ENCODE measurements at regions not wholly inside any gene's neighbourhood (a gene's known extent, or its start where the extent isn't known, plus 50 kb on each side); places are given as distances from the start of the nearest gene placed in this dataset.

- in situ Hi-C loops (cut with MboI; ENCODE audit: low sequenced_read_pairs, unreplicated experiment) = no loop called here
- no peak for DNase-seq (ENCODE audit: low spot score)
- TF ChIP-seq CTCF (IDR thresholded peaks at IDR 0.05; ENCODE audit: borderline replicate concordance, control extremely low read depth, extremely low read depth, insufficient read depth, missing control alignments) = no peak
Measured at GRCh38 chr12:114263056-114263805, 142.7 kb downstream of the TBX5 start.

GRCh38 chr12:114257687-114258086 is 148.3 kb downstream of the TBX5 start:
- no peak for TF ChIP-seq CTCF (IDR thresholded peaks at IDR 0.05; ENCODE audit: borderline replicate concordance, control extremely low read depth, extremely low read depth, insufficient read depth, missing control alignments)
- in situ Hi-C loops (cut with MboI; ENCODE audit: low sequenced_read_pairs, unreplicated experiment) = no loop called here
- no peak for DNase-seq (ENCODE audit: low spot score)

- TF ChIP-seq CTCF (IDR thresholded peaks at IDR 0.05; ENCODE audit: borderline replicate concordance, control extremely low read depth, extremely low read depth, insufficient read depth, missing control alignments) = no peak
- in situ Hi-C loops (cut with MboI; ENCODE audit: low sequenced_read_pairs, unreplicated experiment) = no loop called here
- DNase-seq (ENCODE audit: low spot score) = no peak
Measured at GRCh38 chr12:114254998-114255397, 150.9 kb downstream of the TBX5 start.

GRCh38 chr12:114253976-114254778 is 151.8 kb downstream of the TBX5 start:
- no peak for TF ChIP-seq CTCF (IDR thresholded peaks at IDR 0.05; ENCODE audit: borderline replicate concordance, control extremely low read depth, extremely low read depth, insufficient read depth, missing control alignments)
- in situ Hi-C loops (cut with MboI; ENCODE audit: low sequenced_read_pairs, unreplicated experiment) = no loop called here
- no peak for DNase-seq (ENCODE audit: low spot score)

- in situ Hi-C loops (cut with MboI; ENCODE audit: low sequenced_read_pairs, unreplicated experiment) = no loop called here
- no peak for DNase-seq (ENCODE audit: low spot score)
Measured at GRCh38 chr12:114248527-114248926, 157.4 kb downstream of the TBX5 start.

GRCh38 chr12:114245555-114245954 is 160.4 kb downstream of the TBX5 start:
- in situ Hi-C loops (cut with MboI; ENCODE audit: low sequenced_read_pairs, unreplicated experiment) = no loop called here
- DNase-seq (ENCODE audit: low spot score) = no peak
- TF ChIP-seq CTCF (IDR thresholded peaks at IDR 0.05; ENCODE audit: borderline replicate concordance, control extremely low read depth, extremely low read depth, insufficient read depth, missing control alignments) = no peak

More at GRCh38 chr12:114248527-114248926, 157.4 kb downstream of the TBX5 start:
- no peak for TF ChIP-seq CTCF (IDR thresholded peaks at IDR 0.05; ENCODE audit: borderline replicate concordance, control extremely low read depth, extremely low read depth, insufficient read depth, missing control alignments)
